Spleen (tissue), 11 donors: ENCODE measurements at regions not wholly inside any gene's neighbourhood (a gene's known extent, or its start where the extent isn't known, plus 50 kb on each side); places are given as distances from the start of the nearest gene placed in this dataset.
"Not testable (repeated sequence)": the region's sequence is repeated elsewhere in the genome, so short reads cannot be mapped to it uniquely, and the experiment has no call there.

ENCODE experiments used
- DNase-seq: peaks from one replicate; pipeline ENCODE4 v3.0.0-alpha.2; 2020
- H3K27ac ChIP-seq, 8 donors: fragments of 200-600 bp; sonication (generic) in 7 of 8; 1 replicate in 4 of 8; 2 replicates in 4 of 8; pipeline versions ENCODE4 v1.5.0 to v1.8.0; 2016 to 2021; ENCODE audit warnings: inconsistent platforms in 4 of 8, mild to moderate bottlenecking in 4 of 8, moderate library complexity in 1 of 8
- H3K27me3 ChIP-seq, 7 donors: fragments of 200-600 bp; sonication (generic) in 6 of 7; replicated peaks in 1 of 7; 1 replicate in 4 of 7; 2 replicates in 3 of 7; pipeline versions ENCODE4 v1.5.0 to v1.8.0; 2016 to 2021; ENCODE audit warnings: inconsistent platforms in 3 of 7, mild to moderate bottlenecking in 1 of 7
- H3K36me3 ChIP-seq, 6 donors: fragments of 200-600 bp; sonication (generic) in 5 of 6; 1 replicate in 4 of 6; 2 replicates in 2 of 6; pipeline versions ENCODE4 v1.5.0 to v1.8.0; 2016 to 2021; ENCODE audit warnings: inconsistent platforms in 2 of 6
- H3K4me1 ChIP-seq, 6 donors: fragments of 200-600 bp; sonication (generic) in 5 of 6; 1 replicate in 3 of 6; 2 replicates in 3 of 6; pipeline versions ENCODE4 v1.5.0 to v1.8.0; 2016 to 2021; ENCODE audit warnings: inconsistent platforms in 3 of 6
- H3K4me3 ChIP-seq, 8 donors: fragments of 200-600 bp; sonication (generic) in 7 of 8; 1 replicate in 4 of 8; 2 replicates in 4 of 8; pipeline versions ENCODE4 v1.5.0 to v1.8.0; 2016 to 2021; ENCODE audit warnings: inconsistent platforms in 4 of 8, mild to moderate bottlenecking in 4 of 8, moderate library complexity in 2 of 8
- H3K9me3 ChIP-seq, 8 donors: fragments of 200-600 bp; sonication (generic) in 7 of 8; 1 replicate in 4 of 8; 2 replicates in 4 of 8; pipeline versions ENCODE4 v1.5.0 to v1.8.0; 2016 to 2021; ENCODE audit warnings: inconsistent platforms in 4 of 8
- POLR2A ChIP-seq, 3 donors: fragments of 450-650 bp; IDR thresholded peaks; one replicate each; pipeline ENCODE4 v1.5.1; 2017; ENCODE audit warnings: antibody characterized with exemption in 3 of 3, mild to moderate bottlenecking in 1 of 3
- POLR2AphosphoS5 ChIP-seq, 3 donors: sonication (generic); formaldehyde crosslinking; IDR thresholded peaks; one replicate each; pipeline ENCODE4 v1.5.1; 2017; ENCODE audit warnings: antibody characterized with exemption in 3 of 3
- WGBS, 5 donors: extraction: QIAGEN DNeasy Blood & Tissue Kit in 3 of 5; methylation state at CpG; one replicate each; pipeline versions ENCODE4 v1.1.5 to v1.1.7; 2013 to 2018; 5-methylcytosine and 5-hydroxymethylcytosine counted together
- intact Hi-C: fragments of 100-400 bp; cut with DNase I; formaldehyde crosslinking; loops from one replicate; pipeline ENCODE4 v1.15.0; 2023; ENCODE audit warnings: low total_unique reads
- TF ChIP-seq, protein P1 (sequence below), 11 experiments: fragments of 200-600 bp in 7 of 11; fragments of 450-650 bp in 4 of 11; sonication (generic) in 4 of 11; IDR thresholded peaks in 8 of 11; conservative IDR thresholded peaks in 3 of 11; 1 replicate in 7 of 11; 2 replicates in 4 of 11; pipeline versions ENCODE4 v1.4.0 to v1.8.0; 2016 to 2021; ENCODE audit warnings: antibody characterized with exemption in 11 of 11, inconsistent platforms in 4 of 11, mild to moderate bottlenecking in 1 of 11
- donor health status: healthy with polysubstance abuse.
- donor health status: DM: no; HTN: no; CAD: no; lungs with moderate emphysema.
- donor health status: DM: no; HTN: no; CAD: no.
- donor health status: Bipolar disorder and iron deficiency.
- donor health status: healthy.
- donor health status: DM: no; HTN: no; CAD: no.
- donor health status: DM: yes; HTN: yes; CAD: no.

DNA sequence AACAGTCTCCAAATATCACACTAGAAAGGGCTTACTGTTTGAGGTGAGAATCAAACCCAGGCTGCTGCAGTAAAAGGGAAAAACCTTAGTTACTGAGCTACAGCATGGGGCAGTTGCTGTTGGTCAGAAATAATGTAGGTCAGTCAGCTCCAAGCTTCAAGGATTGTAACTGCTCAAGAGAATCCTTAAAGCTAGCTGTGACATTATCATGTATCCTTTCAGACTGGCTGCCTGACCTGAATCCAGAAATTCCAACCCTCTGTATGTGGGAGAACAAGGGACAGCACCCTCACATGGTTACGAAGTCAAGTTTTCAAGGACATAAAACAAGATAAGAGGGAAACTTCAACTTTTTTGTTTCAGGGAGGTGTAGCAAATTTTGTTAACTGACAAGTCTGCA lies 365.9 kb upstream of the NPAP1 start:
- H3K27ac ChIP-seq, H3K9me3 ChIP-seq, H3K36me3 ChIP-seq, H3K4me3 ChIP-seq, DNase-seq, H3K27me3 ChIP-seq, intact Hi-C loops, H3K4me1 ChIP-seq: not testable (repeated sequence)
- WGBS, 5 donors, result 61 to 81% (median 68%) methylated on average over 1 of the region's 1 CpG

DNA sequence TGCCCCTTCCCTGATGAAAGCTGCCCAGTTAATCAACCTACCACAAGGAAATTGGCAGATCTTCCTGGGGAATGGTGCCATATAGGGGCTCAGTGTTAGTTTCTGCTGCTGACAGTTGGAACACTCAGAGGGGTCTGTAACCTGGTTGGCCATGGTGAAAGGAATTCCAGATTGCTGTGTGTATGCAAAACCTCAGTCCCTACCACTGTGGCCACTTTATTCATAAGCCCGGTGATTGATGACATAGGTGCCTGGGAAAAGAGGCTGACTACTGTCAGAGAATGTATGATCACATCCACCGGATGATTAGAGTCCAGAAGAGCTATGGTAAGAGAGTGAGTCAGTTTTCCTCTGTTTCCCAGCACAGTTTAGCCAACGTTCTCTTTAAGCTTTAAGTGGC lies 363.9 kb upstream of the NPAP1 start:
- intact Hi-C loops, H3K36me3 ChIP-seq, H3K9me3 ChIP-seq, DNase-seq, H3K4me3 ChIP-seq, H3K27ac ChIP-seq, H3K4me1 ChIP-seq, H3K27me3 ChIP-seq: not testable (repeated sequence)
- 51 to 72% (median 66%) methylated on average over 2 to 3 of the region's 3 CpGs for WGBS, 5 donors

DNA sequence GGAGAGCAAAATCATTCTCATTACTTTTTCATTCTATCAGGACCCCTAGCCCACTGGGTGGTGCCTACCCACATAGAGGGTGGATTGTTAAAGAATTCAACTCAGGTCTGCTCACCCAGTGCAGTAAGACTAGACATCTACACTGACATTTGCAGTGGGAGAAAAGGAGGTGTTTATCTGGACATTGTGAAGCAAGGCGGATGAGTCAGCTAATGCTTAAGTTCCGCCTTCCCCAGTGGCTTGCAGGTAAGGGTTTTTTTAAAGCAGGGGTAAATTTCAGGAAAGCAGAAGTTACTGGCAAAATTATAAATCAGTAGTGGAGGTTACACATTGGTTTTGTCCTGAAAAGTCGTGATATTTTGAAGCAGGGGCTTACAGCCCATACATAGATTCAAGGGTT lies 359.2 kb upstream of the NPAP1 start:
- H3K27me3 ChIP-seq, H3K27ac ChIP-seq, DNase-seq, intact Hi-C loops, H3K36me3 ChIP-seq, H3K9me3 ChIP-seq, H3K4me1 ChIP-seq, H3K4me3 ChIP-seq: not testable (repeated sequence)
- 66 to 80% (median 72%) methylated on average over 3 of the region's 3 CpGs for WGBS, 5 donors

DNA sequence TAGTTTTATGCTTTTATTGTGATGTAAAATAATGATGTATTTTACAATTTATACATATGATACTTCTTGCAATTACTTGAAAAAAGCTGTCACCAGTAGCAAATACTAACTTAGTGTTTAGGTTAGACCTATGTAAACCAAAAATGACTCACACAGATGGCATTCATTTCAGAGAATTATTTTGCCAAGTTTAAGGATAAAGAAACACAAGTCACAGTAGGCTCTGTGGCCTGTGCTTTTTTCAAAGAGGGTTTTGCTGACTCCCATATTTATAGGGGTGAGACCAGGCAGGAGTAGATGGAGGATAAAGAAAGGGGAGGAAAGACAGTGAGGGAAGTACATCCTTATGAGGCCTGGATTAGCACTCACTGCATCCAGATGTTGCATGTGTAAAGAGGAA lies 356.6 kb upstream of the NPAP1 start:
- intact Hi-C loops, result no loop called here
- TF ChIP-seq POLR2AphosphoS5 (IDR thresholded peaks at IDR 0.05), result no peak
- TF ChIP-seq, protein P1, sequence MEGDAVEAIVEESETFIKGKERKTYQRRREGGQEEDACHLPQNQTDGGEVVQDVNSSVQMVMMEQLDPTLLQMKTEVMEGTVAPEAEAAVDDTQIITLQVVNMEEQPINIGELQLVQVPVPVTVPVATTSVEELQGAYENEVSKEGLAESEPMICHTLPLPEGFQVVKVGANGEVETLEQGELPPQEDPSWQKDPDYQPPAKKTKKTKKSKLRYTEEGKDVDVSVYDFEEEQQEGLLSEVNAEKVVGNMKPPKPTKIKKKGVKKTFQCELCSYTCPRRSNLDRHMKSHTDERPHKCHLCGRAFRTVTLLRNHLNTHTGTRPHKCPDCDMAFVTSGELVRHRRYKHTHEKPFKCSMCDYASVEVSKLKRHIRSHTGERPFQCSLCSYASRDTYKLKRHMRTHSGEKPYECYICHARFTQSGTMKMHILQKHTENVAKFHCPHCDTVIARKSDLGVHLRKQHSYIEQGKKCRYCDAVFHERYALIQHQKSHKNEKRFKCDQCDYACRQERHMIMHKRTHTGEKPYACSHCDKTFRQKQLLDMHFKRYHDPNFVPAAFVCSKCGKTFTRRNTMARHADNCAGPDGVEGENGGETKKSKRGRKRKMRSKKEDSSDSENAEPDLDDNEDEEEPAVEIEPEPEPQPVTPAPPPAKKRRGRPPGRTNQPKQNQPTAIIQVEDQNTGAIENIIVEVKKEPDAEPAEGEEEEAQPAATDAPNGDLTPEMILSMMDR (IDR thresholded peaks at IDR 0.05 in 8 of 11, conservative IDR thresholded peaks at IDR 0.05 in 3 of 11), result no peak
- TF ChIP-seq POLR2A (IDR thresholded peaks at IDR 0.05), result no peak
- H3K36me3 ChIP-seq, result no peaks in the 10 kb centered on the region

DNA sequence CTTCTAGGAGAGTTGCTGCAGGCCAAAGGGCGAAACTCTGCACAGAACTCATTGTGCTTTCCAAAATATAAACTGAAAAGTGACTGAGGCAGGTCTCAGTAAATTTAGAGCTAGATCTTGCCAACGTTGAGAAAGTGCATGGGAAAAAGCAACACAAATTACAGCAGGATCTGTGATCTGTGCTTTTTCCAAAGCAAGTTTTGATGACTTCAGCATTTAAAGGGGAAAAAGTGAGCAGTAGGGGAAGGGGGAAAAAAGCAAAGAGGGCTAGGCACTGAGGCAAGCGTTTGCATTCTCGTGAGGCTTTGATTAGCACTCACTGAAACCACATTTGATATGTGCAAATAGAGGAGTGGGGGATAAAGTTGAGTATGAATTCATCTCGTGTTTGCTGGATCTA lies 351.5 kb upstream of the NPAP1 start:
- 48 to 55% (median 52%) methylated on average over 4 to 5 of the region's 5 CpGs for WGBS, 5 donors
- intact Hi-C loops, H3K4me3 ChIP-seq, H3K4me1 ChIP-seq, H3K36me3 ChIP-seq, H3K9me3 ChIP-seq, H3K27ac ChIP-seq, H3K27me3 ChIP-seq, DNase-seq: not testable (repeated sequence)

More for the DNA sequence above, 356.6 kb upstream of the NPAP1 start:
- H3K4me3 ChIP-seq, result no peak overlapping the region
- DNase-seq, result no peak
- H3K27me3 ChIP-seq, result no peaks in the 10 kb centered on the region
- no peaks in the 10 kb centered on the region for H3K4me1 ChIP-seq
- H3K27ac ChIP-seq, result no peak overlapping the region
- H3K9me3 ChIP-seq, result peaks cover 0 to 5% (median 0%) of the 10 kb centered on the region in 8 donors

DNA sequence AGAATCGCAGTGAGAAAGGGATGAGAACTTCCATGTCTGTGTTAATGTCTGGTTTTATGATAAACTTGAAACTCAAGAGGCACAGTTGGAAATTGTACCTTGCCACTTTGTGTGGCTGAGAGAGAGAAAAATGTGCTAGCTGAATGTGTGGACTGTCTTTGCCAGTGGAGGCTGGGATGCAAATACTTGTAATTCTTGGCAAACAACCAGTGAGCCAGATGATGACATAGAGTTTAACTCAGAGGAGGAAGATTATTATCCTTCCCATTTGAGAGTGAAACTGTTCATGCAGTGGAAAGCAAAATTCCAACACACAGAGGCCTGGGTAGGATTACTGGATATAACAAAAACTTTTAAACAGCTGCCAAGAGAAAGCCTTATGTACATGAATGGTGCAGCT lies 349.1 kb upstream of the NPAP1 start:
- H3K4me1 ChIP-seq, DNase-seq, H3K4me3 ChIP-seq, H3K9me3 ChIP-seq, H3K27ac ChIP-seq, H3K36me3 ChIP-seq, H3K27me3 ChIP-seq, intact Hi-C loops: not testable (repeated sequence)
- 58 to 90% (median 79%) methylated on average over 1 of the region's 1 CpG for whole genome bisulfite sequencing, 5 donors

DNA sequence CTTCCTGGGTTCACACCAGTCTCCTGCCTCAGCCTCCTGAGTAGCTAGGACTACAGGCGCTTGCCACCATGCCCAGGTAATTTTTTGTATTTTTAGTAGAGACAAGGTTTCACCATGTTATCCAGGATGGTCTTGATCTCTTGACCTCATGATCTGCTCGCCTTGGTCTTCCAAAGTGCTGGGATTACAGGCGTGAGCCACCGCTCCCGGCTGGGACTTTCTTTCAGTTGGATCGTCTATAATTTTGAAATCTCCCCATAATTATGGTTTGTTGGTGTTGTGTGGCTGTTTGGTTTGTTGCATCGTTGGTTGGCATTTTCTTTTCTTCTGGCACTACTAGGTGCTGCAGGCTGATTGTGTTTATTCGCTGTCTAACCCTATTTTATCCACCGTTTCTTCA lies 343.6 kb upstream of the NPAP1 start:
- peaks cover 0 to 30% (median 9%) of the 10 kb centered on the region in 8 donors for H3K9me3 ChIP-seq
- DNase-seq, H3K4me3 ChIP-seq, H3K36me3 ChIP-seq, intact Hi-C loops, H3K4me1 ChIP-seq, H3K27ac ChIP-seq, H3K27me3 ChIP-seq: not testable (repeated sequence)
- 76 to 94% (median 80%) methylated on average over 9 of the region's 9 CpGs for WGBS, 5 donors

DNA sequence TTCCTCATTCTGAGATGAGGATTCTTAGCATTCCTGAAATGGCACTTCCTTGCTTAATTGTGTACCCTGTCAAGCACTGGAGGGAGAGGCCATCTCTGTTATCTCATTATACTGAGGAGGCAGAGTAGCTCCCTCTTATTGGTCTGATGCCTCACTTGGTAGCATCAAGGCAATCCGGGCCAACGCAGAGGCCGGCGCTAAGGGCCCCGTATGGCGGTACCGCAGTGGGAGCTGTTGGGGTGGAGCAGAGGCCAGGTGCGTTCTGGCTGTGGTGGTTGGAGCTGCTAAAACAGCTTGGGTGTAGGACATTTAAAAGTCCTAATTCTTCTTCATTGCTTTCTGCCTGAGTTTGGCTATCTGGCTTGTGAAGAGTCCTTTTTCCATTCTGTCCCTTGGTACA lies 333.7 kb upstream of the NPAP1 start:
- WGBS, 5 donors, result 91 to 98% (median 96%) methylated on average over 8 of the region's 8 CpGs; no CpG with 5 or more reads in 1 of the 5 donors
- H3K36me3 ChIP-seq, H3K27ac ChIP-seq, DNase-seq, H3K4me3 ChIP-seq, H3K4me1 ChIP-seq, H3K27me3 ChIP-seq, intact Hi-C loops: not testable (repeated sequence)
- H3K9me3 ChIP-seq, result peaks cover 0 to 19% (median 2%) of the 10 kb centered on the region in 8 donors

DNA sequence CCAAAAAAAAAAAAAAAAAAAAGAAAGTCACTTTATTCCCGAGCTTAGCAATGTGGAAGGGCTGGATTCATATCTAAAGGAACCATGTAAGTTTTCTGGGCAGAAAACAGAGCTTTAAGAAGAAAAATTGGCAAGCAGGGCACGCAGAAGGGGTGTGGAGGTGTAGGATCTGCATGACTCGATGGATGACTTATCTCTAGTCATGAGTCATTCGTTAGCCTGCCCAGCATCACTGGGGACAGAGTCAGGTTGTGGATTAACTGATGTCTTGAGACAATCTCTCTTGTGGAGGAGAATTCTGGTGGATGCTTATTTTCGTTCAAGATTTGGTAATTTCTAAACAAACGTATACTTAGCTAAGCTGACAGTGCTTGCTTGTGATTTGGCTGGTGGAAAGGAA lies 322.8 kb upstream of the NPAP1 start:
- H3K4me1 ChIP-seq, intact Hi-C loops, H3K36me3 ChIP-seq, H3K27me3 ChIP-seq, H3K27ac ChIP-seq, H3K9me3 ChIP-seq, DNase-seq, H3K4me3 ChIP-seq: not testable (repeated sequence)
- 60 to 74% (median 65%) methylated on average over 6 of the region's 6 CpGs for WGBS, 5 donors

DNA sequence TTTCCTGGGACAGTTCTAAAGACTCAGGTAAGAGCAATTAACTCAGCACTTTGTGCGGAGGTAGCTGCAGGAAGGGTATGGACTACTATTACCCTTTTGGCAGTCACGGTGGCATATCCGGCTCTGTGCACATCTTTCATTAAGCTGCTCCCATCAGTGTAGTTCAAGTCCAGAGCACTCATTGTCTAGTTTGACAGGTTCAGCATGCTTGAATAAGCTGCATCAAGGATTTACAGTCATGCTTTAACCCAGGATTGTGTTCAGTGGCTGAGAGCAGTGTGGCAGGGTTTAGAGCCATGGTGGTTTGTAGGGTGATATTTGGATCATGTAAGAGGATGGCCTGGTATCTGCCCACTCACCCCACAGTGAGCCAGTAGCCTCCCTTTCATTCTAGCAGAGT lies 294.5 kb upstream of the NPAP1 start:
- WGBS, 5 donors, result 77 to 100% (median 93%) methylated on average over 1 to 3 of the region's 3 CpGs
- H3K27me3 ChIP-seq, H3K36me3 ChIP-seq, H3K27ac ChIP-seq, H3K4me3 ChIP-seq, DNase-seq, H3K4me1 ChIP-seq, intact Hi-C loops: not testable (repeated sequence)
- peaks cover 0 to 28% (median 0%) of the 10 kb centered on the region in 8 donors for H3K9me3 ChIP-seq

DNA sequence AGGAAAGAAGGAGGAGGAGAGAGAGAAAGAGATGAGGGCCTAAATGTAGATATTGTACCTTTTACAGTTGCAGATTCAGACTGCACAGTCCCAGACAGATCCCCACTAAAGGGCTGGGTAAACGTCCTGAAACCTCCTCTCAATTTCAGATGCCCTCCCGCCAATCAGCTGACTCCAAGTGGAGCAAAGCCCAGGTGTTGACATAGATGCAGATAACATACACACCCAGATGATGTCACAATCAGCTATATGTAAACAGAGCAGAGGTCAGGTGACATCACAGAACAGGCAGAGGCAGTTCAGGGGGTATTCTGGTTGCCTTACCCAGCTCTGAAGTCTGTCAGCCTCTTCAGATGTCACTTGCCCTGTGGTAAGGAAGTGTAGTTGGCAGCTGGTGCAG lies 290.3 kb upstream of the NPAP1 start:
- H3K27ac ChIP-seq, intact Hi-C loops, H3K36me3 ChIP-seq, H3K4me1 ChIP-seq, DNase-seq, H3K4me3 ChIP-seq, H3K27me3 ChIP-seq: not testable (repeated sequence)
- WGBS, 5 donors, result 47 to 80% (median 53%) methylated on average over 1 to 2 of the region's 2 CpGs
- H3K9me3 ChIP-seq, result peaks cover 0 to 25% (median 0%) of the 10 kb centered on the region in 8 donors
